ENCODE measurements at regions not wholly inside any gene's neighbourhood (a gene's known extent, or its start where the extent isn't known, plus 50 kb on each side); places are given as distances from the start of the nearest gene placed in this dataset.

GRCh38 chr20:17140894-17141293, 85.9 kb upstream of the PCSK2 start:
- DNase-seq: no peak

- DNase-seq: no peak
Measured at GRCh38 chr20:17141568-17141967, 85.3 kb upstream of the PCSK2 start.

GRCh38 chr20:17142666-17143065, 84.2 kb upstream of the PCSK2 start:
- no peak for DNase-seq

- no peak for DNase-seq
Measured at GRCh38 chr20:17150858-17151257, 76.0 kb upstream of the PCSK2 start.

- DNase-seq: no peak
Measured at GRCh38 chr20:17155401-17155800, 71.4 kb upstream of the PCSK2 start.

GRCh38 chr20:17158701-17159100, 68.1 kb upstream of the PCSK2 start:
- no peak for DNase-seq

DNA sequence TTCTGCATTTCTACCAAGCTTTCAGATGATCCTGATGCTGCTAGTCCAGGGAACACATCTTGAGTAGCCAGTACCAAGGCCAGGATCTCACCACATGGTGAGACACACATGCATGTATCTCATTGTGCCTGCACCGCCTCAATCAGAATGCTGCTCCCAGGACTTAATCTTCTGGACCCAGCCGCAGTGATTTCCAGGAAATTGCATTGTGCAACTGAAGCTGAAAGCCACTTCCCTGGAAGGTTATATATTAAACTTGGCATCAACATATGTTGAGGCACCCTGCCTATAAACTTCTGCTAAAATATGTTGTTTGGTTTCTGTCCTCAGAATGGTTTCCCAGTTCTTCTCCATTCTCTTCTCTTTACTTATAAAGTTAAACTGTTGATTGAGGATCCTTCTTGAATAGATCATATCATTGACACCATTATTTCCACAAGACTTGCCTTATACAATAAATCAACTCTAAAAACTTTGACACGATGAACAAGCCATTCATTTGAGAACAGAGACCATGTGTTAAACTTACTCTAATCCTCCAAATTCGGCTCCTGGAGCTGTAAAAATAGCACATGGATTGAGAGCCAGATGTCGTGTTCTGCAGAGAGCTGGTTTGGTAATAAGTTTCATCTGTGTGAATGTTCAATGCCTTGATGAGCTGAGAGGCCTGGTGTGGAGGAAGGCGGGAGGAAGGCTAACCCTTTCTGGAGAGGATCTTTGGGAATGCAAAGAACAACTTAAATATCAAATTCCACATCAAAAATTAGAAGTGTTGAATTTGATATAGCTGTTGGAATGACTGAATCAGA, 65.0 kb upstream of the PCSK2 start:
- DNase-seq: no peak

DNA sequence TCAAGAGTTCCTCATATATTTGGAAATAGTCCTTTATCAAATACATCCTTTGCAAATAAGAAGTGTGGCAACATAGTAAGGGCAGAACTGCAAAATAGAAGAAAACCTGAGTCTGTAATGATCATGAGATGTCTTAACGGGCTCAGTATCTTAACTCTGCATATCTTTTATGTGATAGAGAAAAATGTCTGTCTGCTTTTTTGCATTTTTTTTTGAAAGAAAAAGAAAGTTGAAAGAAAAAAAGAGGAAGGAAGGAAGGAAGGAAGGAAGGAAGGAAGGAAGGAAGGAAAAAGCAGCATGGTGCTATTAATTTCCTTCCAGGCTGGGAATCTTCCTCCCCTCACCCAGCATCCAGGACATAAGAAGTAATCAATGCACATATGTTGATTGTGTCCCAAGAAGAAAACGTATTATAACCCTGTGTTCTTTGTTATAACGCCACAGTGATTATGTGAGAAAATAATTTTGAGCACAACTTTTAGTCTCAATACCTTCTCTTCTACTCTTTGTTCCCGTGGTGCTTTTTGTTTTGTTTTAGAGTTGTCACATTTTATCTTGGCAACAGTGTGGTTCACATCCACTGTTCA, 58.7 kb upstream of the PCSK2 start:
- DNase-seq: no peak

GRCh38 chr20:17169585-17170136, 57.2 kb upstream of the PCSK2 start:
- no peak for DNase-seq

DNA sequence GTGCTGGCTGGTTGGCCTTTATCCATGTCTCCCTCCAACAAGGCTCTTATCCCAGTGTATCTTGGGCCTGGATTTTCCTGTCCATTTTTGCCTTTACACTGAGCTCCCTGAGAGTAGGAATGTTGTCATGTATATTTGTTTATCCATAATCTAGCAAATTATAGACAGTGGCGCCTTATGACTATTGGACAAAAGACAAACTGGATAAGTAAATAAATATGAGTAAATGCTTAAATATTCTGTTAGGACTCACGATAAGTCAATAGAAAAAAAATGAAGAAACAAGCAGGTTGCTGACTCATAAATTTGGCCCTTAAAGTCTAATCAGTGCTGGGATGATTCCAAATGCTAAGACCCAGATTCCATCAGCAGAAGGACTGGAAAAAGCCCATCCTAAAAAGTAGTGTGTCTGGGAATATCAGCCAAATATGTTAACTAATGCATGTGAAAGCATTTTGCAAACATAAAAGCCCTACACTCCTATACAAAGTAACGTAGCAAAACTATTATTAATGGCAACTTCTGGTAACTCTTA, 55.0 kb upstream of the PCSK2 start:
- DNase-seq: no peak

- no peak for DNase-seq
Measured at GRCh38 chr20:17172836-17173516, 53.9 kb upstream of the PCSK2 start.
